ENCODE measurements at regions not wholly inside any gene's neighbourhood (a gene's known extent, or its start where the extent isn't known, plus 50 kb on each side); places are given as distances from the start of the nearest gene placed in this dataset.
"Not testable (repeated sequence)": the region's sequence is repeated elsewhere in the genome, so short reads cannot be mapped to it uniquely, and the experiment has no call there.

DNA sequence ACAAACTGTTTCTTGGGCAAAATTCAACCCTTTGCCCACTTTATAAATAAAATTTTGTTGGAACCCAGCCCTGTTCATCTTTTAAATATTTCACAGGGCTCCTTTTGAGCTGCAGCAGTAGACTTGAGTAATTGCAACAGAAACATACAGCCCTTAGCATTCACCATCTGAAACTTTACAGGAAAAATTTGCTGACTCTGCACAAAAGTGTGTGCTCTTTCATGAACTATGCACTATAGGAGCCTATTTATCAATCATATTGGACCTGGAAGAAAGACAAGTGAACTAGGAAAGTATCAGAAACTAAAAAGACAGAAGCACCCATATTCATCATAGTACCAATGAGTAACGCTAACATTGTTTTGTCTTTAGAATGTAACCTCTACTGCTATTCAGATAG is 406.9 kb upstream of the SLC10A2 start:
- no peak overlapping the region for H3K4me3 ChIP-seq
- DNase-seq (ENCODE audit: extremely low spot score in 2 of 2) = no peak
- no peak overlapping the region for H3K27ac ChIP-seq
- H3K36me3 ChIP-seq = no peaks in the 10 kb centered on the region
- no peaks in the 10 kb centered on the region for H3K4me1 ChIP-seq
- no peaks in the 10 kb centered on the region for H3K9me3 ChIP-seq
- intact Hi-C loops (cut with DNase I) = no loop called here
- TF ChIP-seq POLR2AphosphoS5 (IDR thresholded peaks at IDR 0.05; ENCODE audit: insufficient read depth in 1 of 2, low read depth in 1 of 2) (no peak), POLR2A (IDR thresholded peaks at IDR 0.05) (no peak)
- TF ChIP-seq, protein P1, sequence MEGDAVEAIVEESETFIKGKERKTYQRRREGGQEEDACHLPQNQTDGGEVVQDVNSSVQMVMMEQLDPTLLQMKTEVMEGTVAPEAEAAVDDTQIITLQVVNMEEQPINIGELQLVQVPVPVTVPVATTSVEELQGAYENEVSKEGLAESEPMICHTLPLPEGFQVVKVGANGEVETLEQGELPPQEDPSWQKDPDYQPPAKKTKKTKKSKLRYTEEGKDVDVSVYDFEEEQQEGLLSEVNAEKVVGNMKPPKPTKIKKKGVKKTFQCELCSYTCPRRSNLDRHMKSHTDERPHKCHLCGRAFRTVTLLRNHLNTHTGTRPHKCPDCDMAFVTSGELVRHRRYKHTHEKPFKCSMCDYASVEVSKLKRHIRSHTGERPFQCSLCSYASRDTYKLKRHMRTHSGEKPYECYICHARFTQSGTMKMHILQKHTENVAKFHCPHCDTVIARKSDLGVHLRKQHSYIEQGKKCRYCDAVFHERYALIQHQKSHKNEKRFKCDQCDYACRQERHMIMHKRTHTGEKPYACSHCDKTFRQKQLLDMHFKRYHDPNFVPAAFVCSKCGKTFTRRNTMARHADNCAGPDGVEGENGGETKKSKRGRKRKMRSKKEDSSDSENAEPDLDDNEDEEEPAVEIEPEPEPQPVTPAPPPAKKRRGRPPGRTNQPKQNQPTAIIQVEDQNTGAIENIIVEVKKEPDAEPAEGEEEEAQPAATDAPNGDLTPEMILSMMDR (IDR thresholded peaks at IDR 0.05) = no peak
- no peaks in the 10 kb centered on the region for H3K27me3 ChIP-seq

- no peak overlapping the region for H3K4me3 ChIP-seq
- DNase-seq (ENCODE audit: extremely low spot score in 2 of 2) = no peak
- intact Hi-C loops (cut with DNase I) = no loop called here
Observed at GRCh38 chr13:103471896-103472295, 405.7 kb upstream of the SLC10A2 start.

GRCh38 chr13:103469771-103470170 is 403.6 kb upstream of the SLC10A2 start:
- TF ChIP-seq POLR2A (IDR thresholded peaks at IDR 0.05) (no peak), POLR2AphosphoS5 (IDR thresholded peaks at IDR 0.05; ENCODE audit: insufficient read depth in 1 of 2, low read depth in 1 of 2) (no peak)
- TF ChIP-seq, protein P1 (IDR thresholded peaks at IDR 0.05) = no peak
- Histone ChIP-seq H3K4me1 (no peaks in the 10 kb centered on the region), H3K27ac (no peak overlapping the region), H3K9me3 (no peaks in the 10 kb centered on the region), H3K27me3 (no peaks in the 10 kb centered on the region), H3K36me3 (no peaks in the 10 kb centered on the region), H3K4me3 (no peak overlapping the region)
- intact Hi-C loops (cut with DNase I) = no loop called here
- no peak for DNase-seq (ENCODE audit: extremely low spot score in 2 of 2)

More at GRCh38 chr13:103471896-103472295, 405.7 kb upstream of the SLC10A2 start:
- Histone ChIP-seq H3K36me3 (no peaks in the 10 kb centered on the region), H3K4me1 (no peaks in the 10 kb centered on the region), H3K27ac (no peak overlapping the region), H3K9me3 (no peaks in the 10 kb centered on the region), H3K27me3 (no peaks in the 10 kb centered on the region)
- no peak for TF ChIP-seq POLR2A (IDR thresholded peaks at IDR 0.05)
- TF ChIP-seq POLR2AphosphoS5 (IDR thresholded peaks at IDR 0.05; ENCODE audit: insufficient read depth in 1 of 2, low read depth in 1 of 2) = no peak
- TF ChIP-seq, protein P1 (IDR thresholded peaks at IDR 0.05) = no peak

GRCh38 chr13:103466761-103467160 is 400.5 kb upstream of the SLC10A2 start:
- intact Hi-C loops (cut with DNase I) = no loop called here
- Histone ChIP-seq H3K4me1 (no peaks in the 10 kb centered on the region), H3K9me3 (no peaks in the 10 kb centered on the region), H3K27ac (no peak overlapping the region), H3K27me3 (no peaks in the 10 kb centered on the region), H3K4me3 (no peak overlapping the region), H3K36me3 (no peaks in the 10 kb centered on the region)
- no peak for DNase-seq (ENCODE audit: extremely low spot score in 2 of 2)
- no peak for TF ChIP-seq POLR2A (IDR thresholded peaks at IDR 0.05)
- TF ChIP-seq, protein P1 (IDR thresholded peaks at IDR 0.05) = no peak
- TF ChIP-seq POLR2AphosphoS5 (IDR thresholded peaks at IDR 0.05; ENCODE audit: insufficient read depth in 1 of 2, low read depth in 1 of 2) = no peak

DNA sequence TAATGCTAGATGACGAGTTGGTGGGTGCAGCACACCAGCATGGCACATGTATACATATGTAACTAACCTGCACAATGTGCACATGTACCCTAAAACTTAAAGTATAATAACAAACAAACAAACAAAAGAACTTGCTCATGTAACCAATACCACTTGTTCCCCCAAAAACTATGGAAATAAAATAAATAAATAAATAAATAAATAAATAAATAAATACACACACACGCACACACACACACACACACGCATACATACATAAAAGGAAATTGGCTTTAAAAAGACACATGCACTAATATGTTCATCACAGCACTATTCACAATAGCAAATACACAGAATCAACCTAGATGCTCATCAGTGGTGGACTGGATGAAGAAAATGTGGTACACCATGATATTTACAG is 394.0 kb upstream of the SLC10A2 start:
- H3K36me3 ChIP-seq; intact Hi-C loops (cut with DNase I); DNase-seq (ENCODE audit: extremely low spot score in 2 of 2): not testable (repeated sequence)

GRCh38 chr13:103457050-103457449 is 390.8 kb upstream of the SLC10A2 start:
- intact Hi-C loops (cut with DNase I); H3K4me1 ChIP-seq; H3K9me3 ChIP-seq; H3K36me3 ChIP-seq; DNase-seq (ENCODE audit: extremely low spot score in 2 of 2); H3K4me3 ChIP-seq; H3K27ac ChIP-seq; H3K27me3 ChIP-seq: not testable (repeated sequence)

More for the DNA sequence above, 394.0 kb upstream of the SLC10A2 start:
- not testable (repeated sequence) for H3K4me1 ChIP-seq, H3K4me3 ChIP-seq, H3K27me3 ChIP-seq, H3K9me3 ChIP-seq, H3K27ac ChIP-seq

All from vagina (tissue), 2 donors.